SK-N-SH (cell line): ENCODE measurements at regions not wholly inside any gene's neighbourhood (a gene's known extent, or its start where the extent isn't known, plus 50 kb on each side); places are given as distances from the start of the nearest gene placed in this dataset.

Experiments used
- CTCF ChIA-PET: fragments of 300-600, 350-600 bp; formaldehyde crosslinking; extraction: SDS; loops from one replicate; lab custom pipeline; 2021; lab: Yijun Ruan, JAX
- POLR2A ChIA-PET: fragments of 350-600 bp; sonication (Branson Sonifier 250); formaldehyde crosslinking; extraction: SDS; loops from one replicate; lab custom pipeline; 2020; ENCODE audit warnings: antibody characterized with exemption, inconsistent platforms; lab: Yijun Ruan, JAX
- DNase-seq: peaks from one replicate; pipeline ENCODE4 v3.0.0; 2012
- H2AFZ ChIP-seq: fragments of 200-600 bp; sonication (generic); 2 replicates; pipeline ENCODE4 v1.8.1; 2016; ENCODE audit warnings: antibody characterized with exemption, mild to moderate bottlenecking, low read depth
- H3F3A ChIP-seq: fragments of 200-600 bp; sonication (generic); replicated peaks from 2 replicates; pipeline ENCODE3; 2016; ENCODE audit warnings: antibody characterized with exemption, mild to moderate bottlenecking; ENCODE audit not compliant: insufficient read depth
- H3K27ac ChIP-seq, 2 experiments: fragments of 200-500 bp in 1 of 2; fragments of 200-600 bp in 1 of 2; sonication (Bioruptor generic) in 1 of 2; sonication (generic), shearing (Covaris generic) in 1 of 2; 2 replicates each; pipeline versions ENCODE4 v1.5.1 to v1.6.1; 2014 to 2016; ENCODE audit warnings: low read depth in 2 of 2, inconsistent platforms in 1 of 2, low read length in 1 of 2, mild to moderate bottlenecking in 1 of 2, mixed read lengths in 1 of 2
- H3K27me3 ChIP-seq: fragments of 200-600 bp; sonication (generic), shearing (Covaris generic); 2 replicates; pipeline ENCODE4 v1.6.1; 2016; ENCODE audit warnings: mixed run types; ENCODE audit not compliant: insufficient read depth
- H3K36me3 ChIP-seq, 2 experiments: fragments of 200-500 bp in 1 of 2; fragments of 200-600 bp in 1 of 2; sonication (Bioruptor generic) in 1 of 2; sonication (generic) in 1 of 2; replicated peaks in 1 of 2; 2 replicates each; pipeline versions ENCODE3 to v1.5.1; 2014 to 2016; ENCODE audit warnings: low read length in 1 of 2, mild to moderate bottlenecking in 1 of 2; ENCODE audit not compliant: insufficient read depth in 2 of 2, control insufficient read depth in 1 of 2
- H3K4me1 ChIP-seq, 2 experiments: fragments of 200-500 bp in 1 of 2; fragments of 200-600 bp in 1 of 2; sonication (Bioruptor generic) in 1 of 2; sonication (generic), shearing (Covaris generic) in 1 of 2; 2 replicates each; pipeline versions ENCODE4 v1.5.1 to v1.6.1; 2014 to 2016; ENCODE audit warnings: low read depth in 1 of 2, low read length in 1 of 2, mixed run types in 1 of 2; ENCODE audit not compliant: insufficient read depth in 2 of 2, control insufficient read depth in 1 of 2
- H3K4me2 ChIP-seq: fragments of 200-600 bp; sonication (generic), shearing (Covaris generic); 2 replicates; pipeline ENCODE4 v1.6.1; 2017; ENCODE audit warnings: mixed run types
- H3K4me3 ChIP-seq, 2 experiments: fragments of 200-500 bp in 1 of 2; fragments of 200-600 bp in 1 of 2; sonication (Bioruptor generic) in 1 of 2; sonication (generic), shearing (Covaris generic) in 1 of 2; 2 replicates each; pipeline versions ENCODE4 v1.5.1 to v1.8.1; 2014 to 2016; ENCODE audit warnings: low read depth in 2 of 2, inconsistent platforms in 1 of 2, low read length in 1 of 2, mild to moderate bottlenecking in 1 of 2, mixed read lengths in 1 of 2, moderate library complexity in 1 of 2
- H3K79me2 ChIP-seq: fragments of 200-600 bp; sonication (generic); 2 replicates; pipeline ENCODE4 v1.8.1; 2017; ENCODE audit warnings: mild to moderate bottlenecking; ENCODE audit not compliant: insufficient read depth
- H3K9ac ChIP-seq: fragments of 200-600 bp; sonication (generic); 2 replicates; pipeline ENCODE4 v1.6.1; 2017; ENCODE audit warnings: mixed run types
- H3K9me2 ChIP-seq: fragments of 200-600 bp; sonication (generic); 2 replicates; pipeline ENCODE4 v1.6.1; 2017; ENCODE audit warnings: mixed run types
- H3K9me3 ChIP-seq: fragments of 200-600 bp; sonication (generic); 2 replicates; pipeline ENCODE4 v1.6.1; 2017; ENCODE audit warnings: mixed run types, mild to moderate bottlenecking, moderate library complexity
- H4K20me1 ChIP-seq: fragments of 200-600 bp; sonication (generic); 2 replicates; pipeline ENCODE4 v1.6.1; 2017; ENCODE audit warnings: mild to moderate bottlenecking, mixed run types; ENCODE audit not compliant: insufficient read depth
- CHD2 ChIP-seq: fragments of 150-350 bp; IDR thresholded peaks from 2 replicates; pipeline ENCODE4 v1.6.1; 2018; ENCODE audit warnings: low read length; ENCODE audit not compliant: partially characterized antibody
- FOSL2 ChIP-seq: IDR thresholded peaks from 2 replicates; pipeline ENCODE4 v1.4.0; 2012; ENCODE audit warnings: low read depth, mild to moderate bottlenecking, moderate library complexity, borderline replicate concordance
- FOXJ3 ChIP-seq: sonication (generic); formaldehyde crosslinking; IDR thresholded peaks from 2 replicates; pipeline ENCODE4 v1.5.1; 2020; ENCODE audit warnings: mild to moderate bottlenecking, missing genetic modification reagents
- FOXM1 ChIP-seq: IDR thresholded peaks from 2 replicates; pipeline ENCODE4 v1.4.0; 2012; ENCODE audit warnings: low read depth, mild to moderate bottlenecking
- JUND ChIP-seq: IDR thresholded peaks from 2 replicates; pipeline ENCODE4 v1.4.0; 2012
- MAX ChIP-seq: IDR thresholded peaks from 2 replicates; pipeline ENCODE4 v1.4.0; 2012; ENCODE audit warnings: low read depth
- MEF2A ChIP-seq: IDR thresholded peaks from 2 replicates; pipeline ENCODE4 v1.4.0; 2012; ENCODE audit warnings: low read depth, borderline replicate concordance
- MXI1 ChIP-seq: IDR thresholded peaks from 2 replicates; pipeline ENCODE4 v1.6.1; 2012; ENCODE audit warnings: mild to moderate bottlenecking, low read depth, low read length, improper control_type of control experiment
- NFIC ChIP-seq: IDR thresholded peaks from 2 replicates; pipeline ENCODE4 v1.4.0; 2012; ENCODE audit warnings: borderline replicate concordance
- NRF1 ChIP-seq: IDR thresholded peaks from 2 replicates; pipeline ENCODE4 v1.6.1; 2012; ENCODE audit warnings: low read depth, mild to moderate bottlenecking, low read length
- PBX3 ChIP-seq: IDR thresholded peaks from 2 replicates; pipeline ENCODE4; 2012
- POLR2AphosphoS5 ChIP-seq: IDR thresholded peaks from 2 replicates; pipeline ENCODE4 v1.6.1; 2012; ENCODE audit warnings: low read depth, low read length
- RCOR1 ChIP-seq: fragments of 150-350 bp; IDR thresholded peaks from 2 replicates; pipeline ENCODE4 v1.6.1; 2017; ENCODE audit warnings: antibody characterized with exemption, low read length
- RFX5 ChIP-seq: IDR thresholded peaks from 2 replicates; pipeline ENCODE4 v1.6.1; 2012; ENCODE audit warnings: mild to moderate bottlenecking, improper control_type of control experiment, low read length
- RXRA ChIP-seq: IDR thresholded peaks from 2 replicates; pipeline ENCODE4 v1.4.0; 2012; ENCODE audit warnings: low read depth, mild to moderate bottlenecking, borderline replicate concordance
- SMC3 ChIP-seq: IDR thresholded peaks from 2 replicates; pipeline ENCODE4 v1.6.1; 2012; ENCODE audit warnings: low read depth, low read length, improper control_type of control experiment
- TEAD4 ChIP-seq: IDR thresholded peaks from 2 replicates; pipeline ENCODE4 v1.4.0; 2012; ENCODE audit warnings: mild to moderate bottlenecking, borderline replicate concordance; ENCODE audit not compliant: insufficient read depth
- YY1 ChIP-seq: IDR thresholded peaks from 2 replicates; pipeline ENCODE4 v1.4.0; 2012; ENCODE audit warnings: low read depth, mild to moderate bottlenecking
- ZBTB33 ChIP-seq: IDR thresholded peaks from 2 replicates; pipeline ENCODE4 v1.4.0; 2012; ENCODE audit warnings: low read depth, borderline replicate concordance
- WGBS: methylation state at CpG from one replicate; pipeline ENCODE4 v1.1.6; 2017; ENCODE audit warnings: low lambda C conversion rate; 5-methylcytosine and 5-hydroxymethylcytosine counted together
- TF ChIP-seq, protein P1 (sequence below): fragments of 150-350 bp; IDR thresholded peaks from 2 replicates; pipeline ENCODE4 v1.6.1; 2017; ENCODE audit warnings: antibody characterized with exemption, low read length, low read depth, borderline replicate concordance
- TF ChIP-seq, protein P2 (sequence below): fragments of 200-600 bp; sonication (generic); IDR thresholded peaks from 2 replicates; pipeline ENCODE4 v1.6.1; 2017; ENCODE audit warnings: antibody characterized with exemption, mild to moderate bottlenecking, moderate library complexity

DNA sequence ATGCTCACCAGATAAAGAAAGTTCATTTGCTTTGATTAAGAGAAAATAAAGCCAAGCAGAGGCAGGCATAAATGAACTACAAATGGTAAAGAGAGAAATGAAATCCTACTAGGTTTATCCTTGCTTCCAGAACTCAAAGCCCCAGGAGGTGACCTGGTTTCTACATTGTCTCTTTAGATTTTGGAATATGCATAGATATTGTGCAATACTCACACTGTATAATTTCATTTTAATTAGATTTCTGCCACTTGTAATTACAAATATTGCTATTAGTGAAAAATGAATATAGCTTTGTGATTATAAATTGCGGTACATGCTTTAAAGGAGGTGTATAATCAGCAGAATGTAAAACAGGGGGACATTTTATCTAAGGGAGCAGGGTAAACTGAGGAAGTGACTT lies 76.9 kb upstream of the NRXN1 start:
- POLR2A ChIA-PET = no interaction called here
- H3K9ac ChIP-seq = no peak overlapping the region
- no peaks in the 10 kb centered on the region for H3K36me3 ChIP-seq
- H2AFZ ChIP-seq = no peak overlapping the region
- no peak overlapping the region for H3K4me3 ChIP-seq
- H3K4me2 ChIP-seq = no peak overlapping the region
- no peak for DNase-seq
- no peaks in the 10 kb centered on the region for H3K9me2 ChIP-seq
- H3K9me3 ChIP-seq = no peaks in the 10 kb centered on the region
- no peaks in the 10 kb centered on the region for H3K27me3 ChIP-seq
- 73% methylated on average over 1 of the region's 1 CpG for WGBS
- H4K20me1 ChIP-seq = no peaks in the 10 kb centered on the region
- no peak overlapping the region for H3K27ac ChIP-seq
- CTCF ChIA-PET = no interaction called here
- no peaks in the 10 kb centered on the region for H3K79me2 ChIP-seq
- TF ChIP-seq FOSL2 = no peak
- TF ChIP-seq, protein P1, sequence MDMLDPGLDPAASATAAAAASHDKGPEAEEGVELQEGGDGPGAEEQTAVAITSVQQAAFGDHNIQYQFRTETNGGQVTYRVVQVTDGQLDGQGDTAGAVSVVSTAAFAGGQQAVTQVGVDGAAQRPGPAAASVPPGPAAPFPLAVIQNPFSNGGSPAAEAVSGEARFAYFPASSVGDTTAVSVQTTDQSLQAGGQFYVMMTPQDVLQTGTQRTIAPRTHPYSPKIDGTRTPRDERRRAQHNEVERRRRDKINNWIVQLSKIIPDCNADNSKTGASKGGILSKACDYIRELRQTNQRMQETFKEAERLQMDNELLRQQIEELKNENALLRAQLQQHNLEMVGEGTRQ = no peak
- TF ChIP-seq MEF2A = no peak
- TF ChIP-seq, protein P2, sequence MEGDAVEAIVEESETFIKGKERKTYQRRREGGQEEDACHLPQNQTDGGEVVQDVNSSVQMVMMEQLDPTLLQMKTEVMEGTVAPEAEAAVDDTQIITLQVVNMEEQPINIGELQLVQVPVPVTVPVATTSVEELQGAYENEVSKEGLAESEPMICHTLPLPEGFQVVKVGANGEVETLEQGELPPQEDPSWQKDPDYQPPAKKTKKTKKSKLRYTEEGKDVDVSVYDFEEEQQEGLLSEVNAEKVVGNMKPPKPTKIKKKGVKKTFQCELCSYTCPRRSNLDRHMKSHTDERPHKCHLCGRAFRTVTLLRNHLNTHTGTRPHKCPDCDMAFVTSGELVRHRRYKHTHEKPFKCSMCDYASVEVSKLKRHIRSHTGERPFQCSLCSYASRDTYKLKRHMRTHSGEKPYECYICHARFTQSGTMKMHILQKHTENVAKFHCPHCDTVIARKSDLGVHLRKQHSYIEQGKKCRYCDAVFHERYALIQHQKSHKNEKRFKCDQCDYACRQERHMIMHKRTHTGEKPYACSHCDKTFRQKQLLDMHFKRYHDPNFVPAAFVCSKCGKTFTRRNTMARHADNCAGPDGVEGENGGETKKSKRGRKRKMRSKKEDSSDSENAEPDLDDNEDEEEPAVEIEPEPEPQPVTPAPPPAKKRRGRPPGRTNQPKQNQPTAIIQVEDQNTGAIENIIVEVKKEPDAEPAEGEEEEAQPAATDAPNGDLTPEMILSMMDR = no peak
- TF ChIP-seq YY1 = no peak
- no peak for TF ChIP-seq ZBTB33
- no peak for TF ChIP-seq MXI1
- no peak for TF ChIP-seq TEAD4
- TF ChIP-seq NFIC = no peak
- TF ChIP-seq CHD2 = no peak
- TF ChIP-seq NRF1 = no peak
- no peak for TF ChIP-seq PBX3
- H3F3A ChIP-seq = no peaks in the 10 kb centered on the region
- H3K4me1 ChIP-seq = no peaks in the 10 kb centered on the region

DNA sequence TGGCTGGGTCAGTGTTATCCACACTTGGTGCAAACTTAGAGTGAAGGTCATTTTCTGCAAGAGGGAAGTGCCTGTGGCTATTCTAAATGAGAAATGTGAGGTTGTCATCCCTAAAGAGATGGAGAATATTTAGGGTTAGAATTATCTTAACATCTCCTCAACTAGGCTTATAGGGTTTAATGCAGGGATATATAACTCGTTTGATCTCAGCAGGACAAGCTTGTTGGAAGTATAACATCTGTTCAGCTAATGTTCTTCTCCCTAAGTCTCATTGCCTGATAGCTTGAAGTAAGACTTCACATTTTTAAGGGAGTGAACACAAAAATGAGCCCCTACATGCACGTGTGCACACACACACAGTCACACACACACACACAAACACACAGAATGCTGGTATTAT lies 75.9 kb upstream of the NRXN1 start:
- Histone ChIP-seq H2AFZ (no peak overlapping the region), H3K4me3 (no peak overlapping the region), H3K79me2 (no peaks in the 10 kb centered on the region), H3K9ac (no peak overlapping the region), H3K9me2 (no peaks in the 10 kb centered on the region), H3K36me3 (no peaks in the 10 kb centered on the region), H3K27me3 (no peaks in the 10 kb centered on the region), H3K4me1 (no peaks in the 10 kb centered on the region; a peak in 1 of 4 replicates)
- POLR2A ChIA-PET = no interaction called here
- TF ChIP-seq MAX = no peak
- no peak for TF ChIP-seq PBX3
- no peak for TF ChIP-seq RCOR1
- no peak for TF ChIP-seq MEF2A
- no peak for TF ChIP-seq POLR2AphosphoS5
- TF ChIP-seq SMC3 = no peak
- TF ChIP-seq FOXM1 = no peak
- no peak for TF ChIP-seq CHD2
- no peak for TF ChIP-seq RFX5
- no peak for TF ChIP-seq FOSL2
- no peak for TF ChIP-seq RXRA
- no peak for TF ChIP-seq JUND
- TF ChIP-seq FOXJ3 (CRISPR knock-in tag) = no peak
- TF ChIP-seq NRF1 = no peak
- TF ChIP-seq MXI1 = no peak
- TF ChIP-seq YY1 = no peak
- TF ChIP-seq, all 33 proteins: peak for 0
- Histone ChIP-seq H3K9me3 (no peaks in the 10 kb centered on the region), H4K20me1 (no peaks in the 10 kb centered on the region), H3K4me2 (no peak overlapping the region), H3K27ac (no peak overlapping the region), H3F3A (no peaks in the 10 kb centered on the region)
- WGBS = 4% methylated on average over 2 of the region's 2 CpGs
- no peak for DNase-seq
- CTCF ChIA-PET = no interaction called here
